ENCODE measurements at regions not wholly inside any gene's neighbourhood (a gene's known extent, or its start where the extent isn't known, plus 50 kb on each side); places are given as distances from the start of the nearest gene placed in this dataset.

DNA sequence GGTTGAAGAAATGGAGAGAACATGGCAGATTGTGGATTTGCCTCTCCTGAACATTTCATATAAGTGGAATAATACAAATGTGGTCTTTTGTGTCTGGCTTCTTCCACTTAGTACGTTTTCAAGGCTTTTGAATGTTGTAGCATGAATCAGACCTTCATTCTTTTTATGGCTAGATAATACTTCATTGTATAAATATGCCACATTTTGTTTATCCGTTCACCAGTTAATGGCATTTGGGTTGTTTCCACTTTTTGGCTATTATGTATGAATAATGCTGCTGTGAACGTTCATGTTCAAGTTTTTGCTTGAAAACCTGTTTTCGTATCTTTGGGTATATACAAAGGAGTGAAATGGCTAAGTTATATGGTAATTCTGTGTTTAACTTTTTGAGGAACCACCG lies 130.4 kb downstream of the TANC2 start:
- H3K36me3 Mint-ChIP-seq (ENCODE audit: unreplicated experiment), result no peaks in the 10 kb centered on the region
- DNase-seq (ENCODE audit: extremely low spot score, unreplicated experiment), result no peak

DNA sequence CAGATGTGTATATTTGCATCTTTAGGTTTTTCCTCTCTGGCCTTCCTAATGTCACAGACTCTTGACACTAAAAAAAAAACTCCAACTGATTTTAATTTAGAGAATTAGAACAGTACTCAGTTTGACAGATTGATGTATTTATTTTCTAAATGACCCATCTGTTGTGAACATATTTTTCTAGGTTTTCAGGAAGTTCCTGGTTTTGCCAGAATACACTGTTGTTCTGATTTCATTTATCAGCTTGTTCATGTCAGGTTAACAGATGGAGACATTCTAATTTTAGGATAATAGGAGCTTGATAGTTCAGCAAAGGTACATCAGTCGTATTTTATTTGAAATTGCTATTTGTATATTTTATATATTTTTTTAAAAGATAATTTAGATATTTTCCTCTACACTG lies 133.4 kb downstream of the TANC2 start:
- Mint-ChIP-seq H3K4me1 (ENCODE audit: unreplicated experiment) (no peaks in the 10 kb centered on the region), H3K27me3 (ENCODE audit: unreplicated experiment) (no peaks in the 10 kb centered on the region), H3K9me3 (ENCODE audit: unreplicated experiment) (no peaks in the 10 kb centered on the region), H3K27ac (ENCODE audit: unreplicated experiment) (no peak overlapping the region), H3K4me3 (ENCODE audit: unreplicated experiment) (no peak overlapping the region), H3K36me3 (ENCODE audit: unreplicated experiment) (no peaks in the 10 kb centered on the region)
- TF ChIP-seq, protein P1, sequence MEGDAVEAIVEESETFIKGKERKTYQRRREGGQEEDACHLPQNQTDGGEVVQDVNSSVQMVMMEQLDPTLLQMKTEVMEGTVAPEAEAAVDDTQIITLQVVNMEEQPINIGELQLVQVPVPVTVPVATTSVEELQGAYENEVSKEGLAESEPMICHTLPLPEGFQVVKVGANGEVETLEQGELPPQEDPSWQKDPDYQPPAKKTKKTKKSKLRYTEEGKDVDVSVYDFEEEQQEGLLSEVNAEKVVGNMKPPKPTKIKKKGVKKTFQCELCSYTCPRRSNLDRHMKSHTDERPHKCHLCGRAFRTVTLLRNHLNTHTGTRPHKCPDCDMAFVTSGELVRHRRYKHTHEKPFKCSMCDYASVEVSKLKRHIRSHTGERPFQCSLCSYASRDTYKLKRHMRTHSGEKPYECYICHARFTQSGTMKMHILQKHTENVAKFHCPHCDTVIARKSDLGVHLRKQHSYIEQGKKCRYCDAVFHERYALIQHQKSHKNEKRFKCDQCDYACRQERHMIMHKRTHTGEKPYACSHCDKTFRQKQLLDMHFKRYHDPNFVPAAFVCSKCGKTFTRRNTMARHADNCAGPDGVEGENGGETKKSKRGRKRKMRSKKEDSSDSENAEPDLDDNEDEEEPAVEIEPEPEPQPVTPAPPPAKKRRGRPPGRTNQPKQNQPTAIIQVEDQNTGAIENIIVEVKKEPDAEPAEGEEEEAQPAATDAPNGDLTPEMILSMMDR (IDR thresholded peaks at IDR 0.05), result no peak
- DNase-seq (ENCODE audit: extremely low spot score, unreplicated experiment), result no peak

More for the DNA sequence above, 130.4 kb downstream of the TANC2 start:
- no peak overlapping the region for H3K4me3 Mint-ChIP-seq (ENCODE audit: unreplicated experiment)
- H3K27me3 Mint-ChIP-seq (ENCODE audit: unreplicated experiment), result no peaks in the 10 kb centered on the region
- peaks cover 10% of the 10 kb centered on the region for H3K9me3 Mint-ChIP-seq (ENCODE audit: unreplicated experiment)
- H3K27ac Mint-ChIP-seq (ENCODE audit: unreplicated experiment), result no peak overlapping the region
- no peaks in the 10 kb centered on the region for H3K4me1 Mint-ChIP-seq (ENCODE audit: unreplicated experiment)
- TF ChIP-seq, protein P1 (IDR thresholded peaks at IDR 0.05), result no peak

DNA sequence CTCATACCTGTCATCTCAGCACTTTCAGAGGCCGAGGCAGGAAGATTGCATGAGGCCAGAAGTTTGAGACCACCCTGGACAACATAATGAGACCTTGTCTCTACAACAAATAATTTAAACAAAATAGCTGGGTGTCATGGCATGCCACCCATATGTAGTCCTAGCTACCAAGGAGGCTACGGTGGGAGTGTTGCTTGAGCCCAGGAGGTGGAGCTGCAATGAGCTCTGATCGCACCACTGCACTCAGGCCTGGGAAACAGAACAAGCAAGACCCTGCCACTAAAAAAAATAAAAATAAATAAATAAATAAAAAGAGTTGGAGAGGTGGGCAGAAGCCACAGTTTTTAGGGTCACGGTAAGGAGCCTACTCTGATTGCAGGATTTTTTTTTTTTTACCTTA lies 136.0 kb downstream of the TANC2 start:
- no peaks in the 10 kb centered on the region for H3K9me3 Mint-ChIP-seq (ENCODE audit: unreplicated experiment)
- H3K36me3 Mint-ChIP-seq (ENCODE audit: unreplicated experiment), result no peaks in the 10 kb centered on the region
- no peak for DNase-seq (ENCODE audit: extremely low spot score, unreplicated experiment)
- no peaks in the 10 kb centered on the region for H3K27me3 Mint-ChIP-seq (ENCODE audit: unreplicated experiment)
- no peak overlapping the region for H3K4me3 Mint-ChIP-seq (ENCODE audit: unreplicated experiment)
- H3K4me1 Mint-ChIP-seq (ENCODE audit: unreplicated experiment), result no peaks in the 10 kb centered on the region
- H3K27ac Mint-ChIP-seq (ENCODE audit: unreplicated experiment), result no peak overlapping the region
- TF ChIP-seq, protein P1 (IDR thresholded peaks at IDR 0.05), result no peak

DNA sequence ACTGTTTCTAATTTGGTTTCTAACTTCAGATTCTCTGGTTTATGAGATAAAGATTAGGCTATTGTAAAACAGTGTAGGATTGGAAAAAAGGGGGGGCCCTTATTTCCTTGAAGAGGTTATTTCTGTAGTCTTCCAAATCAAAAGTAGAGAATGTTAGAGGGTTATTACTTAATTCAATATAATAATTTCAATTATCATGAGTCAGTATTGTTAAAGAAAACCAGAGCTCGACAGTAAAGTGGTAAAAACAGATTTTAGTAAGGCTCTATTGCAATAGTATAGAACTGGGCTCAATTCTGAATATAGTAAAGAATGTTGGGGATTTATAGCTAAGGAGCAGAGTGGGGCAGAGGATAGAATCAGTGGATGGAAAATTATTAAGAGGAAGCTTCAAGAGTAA lies 140.0 kb downstream of the TANC2 start:
- Mint-ChIP-seq H3K36me3 (ENCODE audit: unreplicated experiment) (no peaks in the 10 kb centered on the region), H3K4me1 (ENCODE audit: unreplicated experiment) (no peaks in the 10 kb centered on the region), H3K27ac (ENCODE audit: unreplicated experiment) (no peak overlapping the region), H3K27me3 (ENCODE audit: unreplicated experiment) (no peaks in the 10 kb centered on the region), H3K9me3 (ENCODE audit: unreplicated experiment) (no peaks in the 10 kb centered on the region), H3K4me3 (ENCODE audit: unreplicated experiment) (no peak overlapping the region)
- no peak for DNase-seq (ENCODE audit: extremely low spot score, unreplicated experiment)
- TF ChIP-seq, protein P1 (IDR thresholded peaks at IDR 0.05), result no peak

DNA sequence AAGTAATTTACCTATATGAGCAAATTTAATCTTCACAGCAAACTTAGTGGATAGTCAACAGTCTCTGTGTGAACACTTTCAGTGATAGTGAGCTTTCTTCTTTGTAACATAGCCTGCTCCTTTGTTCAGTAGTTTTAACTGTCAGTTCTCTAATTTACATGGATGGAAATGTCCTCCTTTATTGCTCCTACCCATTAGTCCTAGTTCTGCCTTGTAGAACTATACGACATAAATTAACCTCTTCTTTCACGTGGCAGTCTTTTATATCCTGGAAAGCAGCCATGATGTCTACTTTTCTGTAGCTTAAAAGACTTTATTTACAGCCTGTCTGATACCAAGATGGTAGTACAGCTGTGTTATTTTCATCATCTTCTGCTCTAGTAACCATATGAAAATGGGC lies 143.6 kb downstream of the TANC2 start:
- H3K27me3 Mint-ChIP-seq (ENCODE audit: unreplicated experiment), result no peaks in the 10 kb centered on the region
- H3K9me3 Mint-ChIP-seq (ENCODE audit: unreplicated experiment), result no peaks in the 10 kb centered on the region
- no peak overlapping the region for H3K4me3 Mint-ChIP-seq (ENCODE audit: unreplicated experiment)
- H3K27ac Mint-ChIP-seq (ENCODE audit: unreplicated experiment), result no peak overlapping the region
- no peaks in the 10 kb centered on the region for H3K4me1 Mint-ChIP-seq (ENCODE audit: unreplicated experiment)
- no peak for DNase-seq (ENCODE audit: extremely low spot score, unreplicated experiment)
- TF ChIP-seq, protein P1 (IDR thresholded peaks at IDR 0.05), result no peak
- no peaks in the 10 kb centered on the region for H3K36me3 Mint-ChIP-seq (ENCODE audit: unreplicated experiment)
